GM21737 (cell line): ENCODE measurements at regions not wholly inside any gene's neighbourhood (a gene's known extent, or its start where the extent isn't known, plus 50 kb on each side); places are given as distances from the start of the nearest gene placed in this dataset.

ENCODE experiments used
- ATAC-seq: cut with Tn5 transposase; IDR thresholded peaks from one replicate; pipeline ENCODE4 v1.9.1; 2021; ENCODE audit warnings: mild to moderate bottlenecking, moderate library complexity; ENCODE audit not compliant: unreplicated experiment

DNA sequence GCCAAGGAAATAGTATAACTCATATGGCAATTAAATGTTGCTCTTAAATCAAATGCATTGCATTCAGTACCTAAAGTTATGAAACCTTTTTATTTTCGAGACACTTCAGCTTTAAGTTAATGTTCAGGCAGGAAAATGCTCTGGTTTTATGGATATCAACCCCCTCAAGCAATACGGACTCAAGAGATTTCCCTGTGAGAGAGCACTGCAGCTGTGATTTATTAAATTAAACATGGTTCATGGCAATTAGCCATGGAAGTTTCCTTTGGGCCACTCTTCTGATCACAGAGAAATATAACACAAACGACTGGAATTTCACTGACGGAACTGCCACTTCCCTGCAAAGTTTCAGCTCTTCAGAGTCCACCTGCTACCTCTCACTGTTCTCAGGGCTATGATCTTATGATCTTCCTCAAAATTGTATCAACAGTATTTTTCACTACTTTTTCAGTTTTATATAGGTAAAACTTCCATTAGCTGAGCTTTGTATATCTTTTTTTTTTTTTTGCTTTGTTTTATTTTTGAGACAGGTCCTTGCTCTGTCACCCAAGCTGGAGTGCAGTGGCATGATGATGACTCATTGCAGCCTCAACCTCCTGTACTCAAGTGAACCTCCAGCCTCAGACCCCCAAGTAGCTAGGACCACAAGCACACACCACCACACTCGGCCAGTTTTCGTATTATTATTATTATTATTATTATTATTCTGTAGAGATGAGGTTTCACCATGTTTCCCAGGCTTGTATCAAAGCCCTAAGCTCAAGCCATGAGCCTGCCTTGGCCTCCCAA is 923.1 kb upstream of the TMPRSS15 start:
- no peak for ATAC-seq

DNA sequence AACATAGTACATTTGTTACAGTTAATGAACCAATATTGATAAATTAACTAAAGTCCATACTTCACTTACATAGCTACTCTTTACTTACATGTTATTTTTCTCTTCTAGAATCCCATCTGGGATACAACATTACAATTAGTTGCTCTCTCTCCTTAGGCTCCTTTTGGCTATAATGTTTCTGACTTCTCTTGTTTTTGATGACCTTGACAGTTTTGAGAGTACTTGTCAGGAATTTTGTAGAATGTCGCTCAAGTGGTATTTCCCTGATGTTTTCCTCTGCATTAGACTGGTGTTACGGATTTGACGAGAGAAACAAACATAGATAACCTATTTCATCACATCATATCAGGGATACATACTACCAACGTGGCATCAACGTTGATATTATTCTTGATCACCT is 925.4 kb upstream of the TMPRSS15 start:
- no peak for ATAC-seq

DNA sequence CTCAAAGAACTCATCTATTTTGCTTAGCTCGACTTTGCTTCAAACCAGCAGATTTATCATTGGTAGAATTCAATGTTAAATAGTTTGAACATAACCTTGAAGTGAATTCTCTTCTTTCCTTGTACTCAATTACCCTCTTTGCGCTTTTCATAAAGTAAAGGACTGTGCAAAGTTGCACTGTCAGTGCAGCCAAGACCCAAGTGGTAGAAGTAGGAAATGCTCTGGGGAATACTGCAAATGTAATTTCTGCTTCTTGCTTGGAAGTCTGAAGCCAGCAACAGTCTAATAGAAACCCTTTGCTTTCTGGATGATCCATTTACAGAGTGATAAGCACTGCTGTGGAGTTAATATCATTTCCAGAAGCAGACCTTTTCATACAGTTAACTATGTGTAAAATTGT is 936.7 kb upstream of the TMPRSS15 start:
- no peak for ATAC-seq

DNA sequence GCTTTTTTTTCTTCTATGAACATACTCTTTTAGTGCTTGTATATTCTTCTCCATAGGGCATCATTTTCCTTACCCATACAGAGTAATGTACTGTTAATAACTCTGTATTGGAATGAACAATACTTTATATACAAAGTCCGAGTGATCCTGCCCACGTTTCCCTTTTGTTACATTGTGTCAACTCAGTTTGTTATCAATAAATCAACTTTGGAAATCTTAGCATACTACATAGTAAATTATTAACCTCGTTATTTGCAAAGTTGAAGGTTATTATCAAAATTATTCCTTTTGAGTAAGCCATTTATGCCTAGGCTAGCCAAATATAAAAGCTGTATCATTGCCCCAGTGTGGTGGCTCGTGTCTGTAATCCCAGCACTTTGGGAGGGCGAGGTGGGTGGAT is 937.4 kb upstream of the TMPRSS15 start:
- ATAC-seq = no peak

DNA sequence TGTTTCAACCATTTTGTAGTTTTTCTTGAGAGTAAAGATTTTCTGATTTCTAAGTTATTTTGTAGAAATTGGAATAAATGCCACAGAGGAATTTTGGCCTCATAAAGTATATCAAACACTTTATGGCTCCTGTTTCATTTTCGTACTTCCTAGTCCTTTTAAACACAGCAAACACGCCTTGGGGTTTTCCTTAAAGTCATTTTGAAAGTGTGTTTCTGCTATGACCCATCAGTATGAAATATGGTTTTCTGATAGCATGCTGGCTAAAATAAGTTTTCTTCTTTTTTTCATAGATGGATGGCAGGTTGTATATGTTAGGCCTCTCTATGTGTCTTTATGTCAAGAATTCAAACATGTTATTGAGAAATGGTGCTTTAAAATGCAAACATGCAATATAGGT is 940.1 kb upstream of the TMPRSS15 start:
- no peak for ATAC-seq

DNA sequence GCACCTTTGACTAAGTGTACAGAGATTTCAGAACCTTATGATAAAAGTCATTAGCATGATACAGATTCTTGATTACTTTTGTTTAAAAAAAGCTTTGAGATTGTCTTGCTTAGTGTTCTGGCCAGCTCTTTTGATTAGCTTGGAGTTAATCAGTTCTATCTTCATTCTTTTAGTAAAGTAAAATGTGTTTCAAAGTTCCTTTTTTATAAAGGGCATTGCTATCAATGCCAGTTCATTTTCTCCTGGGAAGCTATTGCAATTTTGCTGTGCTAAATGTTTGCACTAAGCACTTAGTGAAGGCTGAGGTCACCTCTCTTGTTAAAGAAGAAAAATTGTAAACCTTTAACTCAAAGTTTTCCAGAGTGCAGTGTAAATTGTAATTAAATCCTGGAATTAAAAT is 946.7 kb upstream of the TMPRSS15 start:
- ATAC-seq = no peak

DNA sequence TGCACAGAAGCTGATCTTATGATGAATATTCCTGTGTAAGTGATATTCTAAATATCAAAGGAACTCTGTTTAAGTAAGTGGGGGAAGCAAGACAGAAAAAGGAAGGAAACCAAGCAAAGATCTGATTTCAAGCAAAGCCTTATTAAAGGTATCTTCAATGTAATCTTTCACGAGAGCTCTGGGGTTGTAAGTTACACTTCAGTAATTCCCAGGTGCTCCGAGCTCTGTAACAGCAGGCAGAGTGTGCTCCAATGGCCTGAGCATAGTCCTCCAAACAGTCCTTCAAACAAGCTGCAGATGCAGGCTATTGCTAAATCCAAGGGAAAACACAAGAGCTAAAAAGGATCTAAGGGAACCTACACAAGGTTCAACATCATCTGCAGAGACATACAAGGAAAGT is 949.7 kb upstream of the TMPRSS15 start:
- ATAC-seq = no peak

DNA sequence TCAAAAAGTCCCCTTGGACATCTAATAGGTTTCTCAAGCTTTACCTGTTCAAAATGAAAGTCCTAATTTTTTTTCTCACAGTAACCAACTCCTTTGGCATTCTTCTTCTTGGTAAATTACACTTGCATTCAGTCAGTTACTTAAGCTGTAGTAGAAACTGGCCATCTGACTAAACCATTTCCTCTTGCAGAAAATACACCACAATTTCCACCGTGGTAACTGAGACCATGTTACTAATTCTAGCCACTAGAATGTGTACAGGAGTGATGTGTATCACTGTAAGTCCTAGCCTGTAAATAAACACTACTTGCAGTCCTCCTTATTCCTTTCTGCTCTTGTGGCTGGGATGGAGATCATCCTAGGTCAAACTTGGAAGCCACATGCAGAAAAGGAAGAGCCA is 965.4 kb upstream of the TMPRSS15 start:
- no peak for ATAC-seq

DNA sequence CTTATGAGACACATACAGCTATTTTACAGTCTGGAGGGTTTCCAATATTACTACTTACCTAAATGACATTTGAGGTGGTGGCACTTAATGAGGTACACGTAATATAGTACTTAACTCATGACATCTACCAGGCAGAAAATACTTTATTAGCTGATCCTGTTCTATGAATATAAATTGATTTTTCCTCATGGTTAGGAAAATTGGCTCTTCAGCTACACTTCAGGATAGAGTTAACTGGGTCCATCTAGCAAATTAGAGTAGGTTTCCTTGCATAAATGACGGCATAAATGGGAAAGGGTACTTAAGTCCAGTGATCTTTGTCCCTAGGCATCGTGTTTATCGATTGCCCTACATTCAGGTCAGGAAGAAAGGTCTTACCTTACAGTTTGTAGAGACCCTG is 988.8 kb upstream of the TMPRSS15 start:
- ATAC-seq = no peak

DNA sequence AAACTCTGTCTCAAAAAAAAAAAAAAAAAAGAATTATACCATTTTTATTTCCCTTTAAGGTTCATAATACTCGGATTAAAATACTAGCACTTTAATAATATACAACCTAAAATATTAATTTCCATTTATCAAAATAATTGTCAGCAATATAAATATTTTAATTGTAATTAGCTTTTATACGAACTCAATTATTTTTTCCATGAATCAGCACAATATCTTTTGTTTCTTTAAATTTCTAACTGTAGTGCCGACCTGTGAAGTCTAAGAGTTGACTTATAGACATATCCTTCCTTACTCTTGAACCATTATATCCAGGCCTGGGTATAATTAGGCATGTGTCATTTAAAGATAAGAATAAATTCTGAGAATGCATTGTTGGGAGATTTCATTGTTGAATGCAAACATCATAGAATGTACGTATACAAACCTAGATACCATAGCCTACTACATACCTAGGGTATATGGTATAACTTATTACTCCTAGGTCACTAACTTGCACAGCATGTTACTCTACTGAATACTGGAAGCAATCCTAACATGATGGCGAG is 996.7 kb upstream of the TMPRSS15 start:
- ATAC-seq = no peak

DNA sequence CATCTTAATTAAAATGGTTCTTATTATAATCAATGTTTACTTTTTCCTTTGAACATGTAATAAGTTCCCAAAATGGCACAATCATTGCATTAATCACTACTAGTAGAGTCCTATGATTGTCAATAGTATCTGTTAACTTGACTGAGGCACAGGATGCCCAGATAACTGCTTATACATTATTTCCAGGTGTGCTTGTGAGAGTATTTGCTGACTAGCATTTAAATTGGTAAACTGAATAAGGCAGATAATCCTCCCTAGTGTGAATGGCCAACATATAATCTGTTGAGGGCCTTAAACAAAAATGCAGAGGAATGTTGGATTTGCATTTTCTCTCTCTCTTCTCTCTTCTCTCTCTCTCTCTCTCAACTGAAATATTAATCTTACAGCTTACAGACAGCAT is 999.3 kb upstream of the TMPRSS15 start:
- no peak for ATAC-seq

DNA sequence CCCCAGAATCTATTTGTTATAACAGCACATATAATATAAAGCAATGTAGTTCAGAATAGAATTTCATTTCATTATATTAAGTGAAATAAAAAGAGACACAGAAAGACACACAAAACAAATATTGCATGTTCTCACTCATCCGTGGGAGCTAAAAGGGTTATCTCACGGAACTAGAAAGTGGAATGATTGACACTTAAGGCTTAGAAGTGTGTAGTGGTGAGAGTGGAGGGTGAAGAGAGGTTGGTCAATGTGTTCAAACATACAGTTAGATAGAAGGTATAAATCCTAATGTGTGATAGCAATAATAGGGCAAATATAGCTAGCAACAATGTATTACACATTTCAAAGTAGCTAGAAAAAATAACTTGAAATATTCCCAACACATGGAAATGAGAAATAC is 1001.7 kb upstream of the TMPRSS15 start:
- ATAC-seq = no peak

DNA sequence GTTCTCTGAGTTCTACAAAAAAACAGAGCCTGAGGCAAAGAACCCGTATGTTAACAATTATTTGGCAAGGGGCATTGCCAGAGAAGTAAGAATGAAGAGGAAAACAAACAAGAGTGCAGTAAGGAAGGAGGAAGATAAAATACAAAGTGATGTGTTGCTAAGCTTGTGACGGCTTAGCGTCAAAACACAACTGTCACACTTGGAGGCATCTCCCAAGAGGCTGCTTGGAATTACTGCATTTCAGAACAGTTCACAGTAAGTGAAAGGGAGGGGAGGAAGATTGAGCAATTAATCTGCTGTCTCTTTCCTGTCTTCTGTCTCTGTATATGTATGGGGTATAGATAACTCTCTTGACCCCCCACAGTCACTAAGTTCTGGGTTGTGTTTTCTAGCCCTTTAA is 1017.0 kb upstream of the TMPRSS15 start:
- ATAC-seq = no peak

DNA sequence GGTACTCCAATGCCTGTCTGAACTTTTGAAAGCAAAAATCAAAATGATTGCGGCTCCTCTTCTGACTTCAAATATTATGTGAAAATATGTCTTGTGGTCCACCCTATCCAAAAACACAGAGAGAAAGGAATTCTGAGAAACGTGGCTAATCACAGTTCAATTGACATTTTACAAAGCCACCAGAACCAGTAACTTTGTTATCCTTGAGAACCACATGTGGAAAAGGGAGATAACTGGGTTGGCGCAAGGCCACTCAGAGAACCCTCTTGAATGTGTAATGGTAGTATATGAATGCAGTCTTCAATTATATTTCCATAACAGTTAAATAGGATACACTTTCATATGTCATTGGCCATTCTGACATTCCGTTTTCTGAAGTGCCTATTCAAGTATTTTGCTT is 1030.0 kb upstream of the TMPRSS15 start:
- ATAC-seq = no peak

DNA sequence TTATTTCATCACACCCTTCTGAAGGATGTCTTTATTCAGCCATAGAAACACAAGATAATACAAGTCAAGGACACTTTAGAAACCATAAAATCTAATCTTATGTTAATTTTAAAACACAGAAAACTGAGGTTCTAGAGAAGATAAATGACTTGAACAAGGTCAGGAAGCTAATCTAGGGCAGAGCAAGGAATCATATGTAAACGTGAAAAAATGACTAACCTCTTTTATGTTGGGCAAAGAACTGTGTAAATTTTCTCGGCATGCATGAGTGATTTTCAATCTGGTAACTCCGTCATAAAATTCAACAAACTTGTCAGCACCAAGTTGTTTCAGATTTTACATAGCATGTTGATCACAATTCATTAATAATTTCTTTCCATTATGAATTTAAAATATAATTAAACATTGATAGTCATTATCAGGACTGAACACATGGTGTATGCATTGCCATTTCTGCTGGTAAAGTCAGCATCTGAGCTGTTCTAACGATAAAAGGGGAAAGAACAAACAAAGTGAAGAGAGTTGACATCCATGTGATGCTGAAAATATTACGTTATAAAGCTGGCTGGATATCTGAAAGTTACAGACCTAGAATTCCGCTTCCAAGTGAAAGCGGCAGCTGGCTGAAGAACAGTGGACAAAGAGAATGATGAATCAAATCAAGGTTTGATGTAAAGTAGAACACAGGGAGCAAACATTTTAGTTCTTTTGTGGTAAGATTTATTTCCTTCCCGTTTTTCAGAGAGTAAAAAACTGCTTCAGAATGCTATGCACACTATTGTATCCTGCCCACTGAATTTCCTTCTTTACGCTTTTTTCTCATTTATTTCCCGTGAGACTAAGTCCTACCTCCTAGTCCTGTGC is 1037.4 kb upstream of the TMPRSS15 start:
- no peak for ATAC-seq

DNA sequence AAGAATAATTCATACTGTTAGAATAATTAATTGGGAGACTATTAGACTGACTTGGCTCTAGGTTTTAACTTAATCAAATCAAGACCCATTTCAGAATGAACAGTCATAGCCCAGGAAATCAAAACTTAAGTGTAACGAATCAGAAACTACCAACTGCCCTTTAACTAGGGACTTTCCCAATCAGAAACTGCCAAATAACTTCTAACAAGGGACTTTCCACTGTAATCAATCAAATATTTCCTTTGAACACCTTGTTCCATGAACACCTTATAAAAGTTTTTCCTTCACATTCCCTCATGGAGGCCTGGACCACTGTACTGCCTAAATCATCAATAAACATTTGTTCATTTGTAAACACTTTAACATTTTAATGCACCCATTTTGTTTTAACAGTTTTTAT is 1054.7 kb upstream of the TMPRSS15 start:
- no peak for ATAC-seq

DNA sequence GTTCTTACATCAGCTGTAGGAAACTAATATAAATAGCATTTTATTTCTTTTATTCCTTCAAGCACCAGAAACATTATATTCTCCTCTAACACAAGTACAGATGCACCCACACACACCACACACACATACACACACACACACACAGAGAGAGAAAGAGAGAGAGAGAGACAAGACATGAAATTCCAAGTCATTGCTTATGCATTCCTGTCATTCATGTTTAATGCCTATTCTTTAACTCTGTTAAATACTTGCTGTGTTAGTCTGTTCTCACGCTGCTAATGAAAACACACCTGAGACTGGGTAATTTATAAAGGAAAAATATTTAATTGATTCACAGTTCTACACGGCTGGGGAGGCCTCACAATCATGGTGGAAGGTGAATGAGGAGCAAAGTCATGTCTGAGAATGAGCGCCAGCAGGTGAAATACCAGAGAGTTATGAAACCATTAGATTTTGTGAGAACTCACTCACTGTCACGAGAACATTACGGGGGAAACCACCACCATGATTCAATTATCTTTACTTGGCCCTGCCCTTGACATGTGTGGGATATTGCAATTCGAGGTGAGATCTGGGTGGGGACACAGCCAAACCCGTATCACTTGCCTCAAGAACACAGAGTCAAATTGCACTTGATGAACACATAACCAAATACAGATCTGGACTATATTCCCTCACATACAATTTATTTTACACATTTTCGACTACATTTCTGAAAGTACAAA is 1058.1 kb upstream of the TMPRSS15 start:
- no peak for ATAC-seq

DNA sequence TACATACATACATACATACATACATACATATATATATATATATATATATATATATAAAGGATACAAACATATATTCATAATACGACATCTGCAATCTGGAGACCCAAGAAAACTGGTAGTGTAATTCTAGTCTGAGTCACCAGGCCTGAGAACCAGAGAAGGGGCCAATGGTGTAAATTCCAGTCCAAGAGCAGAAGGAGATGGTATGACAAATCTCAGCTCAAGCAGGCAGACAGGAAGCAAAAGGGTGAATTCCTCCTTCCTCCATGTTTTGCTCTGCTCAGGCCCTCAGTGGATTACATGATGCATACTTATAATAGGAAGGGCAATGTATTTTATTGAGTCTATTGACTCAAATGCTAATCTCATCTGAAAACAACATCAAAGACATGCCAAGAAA is 1060.4 kb upstream of the TMPRSS15 start:
- ATAC-seq = no peak

DNA sequence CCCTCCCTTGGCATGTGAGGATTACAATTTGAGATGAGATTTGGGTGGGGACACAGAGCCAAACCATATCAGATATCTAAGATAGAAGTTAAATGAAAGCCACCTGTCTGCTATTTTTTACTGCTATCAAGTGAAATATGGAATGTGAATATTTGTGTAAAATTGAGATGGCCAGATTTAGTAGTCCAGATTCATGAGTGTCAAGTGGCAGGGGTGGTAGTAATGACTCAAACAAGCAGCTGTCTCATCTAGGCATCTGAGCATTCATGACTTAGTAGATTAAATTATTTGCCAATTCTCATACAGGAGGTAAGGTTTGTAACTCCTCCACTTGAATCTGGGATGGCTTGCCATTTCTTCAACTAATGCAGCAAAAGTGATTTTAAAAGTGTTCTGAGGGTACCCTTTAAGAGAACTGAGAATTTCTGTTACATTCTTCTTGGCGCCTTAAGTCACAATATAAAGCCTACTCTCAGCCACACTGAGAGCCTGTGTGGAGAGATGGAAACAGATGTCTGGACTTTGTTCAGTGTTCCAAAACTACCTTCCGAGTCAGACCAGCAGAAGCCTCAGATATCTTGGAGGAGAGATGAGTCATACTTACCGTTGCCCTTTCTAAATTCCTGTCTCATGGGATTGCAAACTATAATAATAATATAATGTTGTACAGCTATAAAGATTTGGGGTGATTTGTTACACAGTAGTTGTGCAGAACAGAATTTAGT is 1065.6 kb upstream of the TMPRSS15 start:
- no peak for ATAC-seq

DNA sequence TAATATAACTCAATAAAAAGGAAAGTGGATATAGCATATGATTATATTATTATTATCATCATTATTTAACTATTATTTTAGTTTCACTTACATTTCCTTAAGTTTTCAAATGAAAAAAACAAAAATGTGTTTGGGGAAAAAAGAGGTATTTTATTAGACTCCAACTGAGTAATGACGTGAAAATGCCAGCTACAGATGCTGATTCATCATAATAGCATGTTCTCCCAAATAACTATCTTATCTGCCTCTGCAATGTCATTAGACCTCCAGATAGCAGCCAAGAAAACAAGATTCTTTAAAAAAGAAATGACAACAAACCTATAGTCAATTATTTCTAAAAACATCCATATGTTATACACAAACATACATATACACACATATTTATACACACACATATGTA is 1071.9 kb upstream of the TMPRSS15 start:
- no peak for ATAC-seq

DNA sequence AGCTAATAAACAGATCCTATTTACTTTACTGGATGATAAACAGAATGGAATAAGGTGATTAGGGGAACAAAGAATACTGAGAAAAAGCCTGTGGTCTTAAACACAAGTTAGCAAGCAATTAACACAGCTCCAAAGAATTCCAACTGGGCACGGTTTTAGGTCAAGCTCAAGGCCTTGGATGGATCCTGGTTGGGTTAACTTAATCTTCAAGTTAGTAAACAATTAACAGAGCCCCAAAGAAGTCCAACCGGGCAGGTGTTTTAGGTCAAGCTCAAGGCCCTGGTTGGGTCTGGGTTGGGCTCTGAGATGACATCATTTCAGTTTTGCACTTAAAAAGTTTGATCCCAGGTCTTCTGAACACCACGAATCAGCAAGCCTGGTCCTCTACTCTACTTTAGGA is 1086.3 kb upstream of the TMPRSS15 start:
- no peak for ATAC-seq
